Urothelium cell line (cell line): ENCODE measurements at regions not wholly inside any gene's neighbourhood (a gene's known extent, or its start where the extent isn't known, plus 50 kb on each side); places are given as distances from the start of the nearest gene placed in this dataset.
A peak's percentile ranks its signal among the peaks of the same experiment; 100 is the strongest.

Experiments used
- DNase-seq: peaks from one replicate; pipeline ENCODE4 v3.0.0; 2011; ENCODE audit warnings: low spot score, mixed read lengths
- FAIRE-seq: peaks from 2 replicates; lab custom pipeline; 2011; peaks lifted over from hg19 to GRCh38; lab: Jason Lieb, UNC

DNA sequence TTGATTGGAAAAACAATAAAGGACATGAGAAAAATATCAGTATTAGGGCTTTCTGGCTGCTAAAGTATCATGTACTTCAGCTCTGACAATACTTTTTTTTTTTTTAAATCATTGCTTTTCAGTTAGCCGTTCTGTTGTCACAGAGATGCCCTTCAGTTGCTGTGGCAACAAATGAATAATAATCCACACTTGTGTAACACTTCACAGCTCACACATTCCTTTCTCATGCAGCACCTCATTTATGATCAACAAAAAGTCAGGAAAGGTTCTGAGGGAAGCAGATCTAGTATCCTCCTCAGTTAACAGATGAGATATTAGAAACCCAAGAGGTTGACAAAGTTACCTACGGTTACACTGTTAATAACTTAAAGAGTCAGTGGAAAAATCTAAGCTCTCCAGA, 444.2 kb upstream of the SLIT2 start:
- DNase-seq, result peak; percentile 6
- FAIRE-seq, result no peak

DNA sequence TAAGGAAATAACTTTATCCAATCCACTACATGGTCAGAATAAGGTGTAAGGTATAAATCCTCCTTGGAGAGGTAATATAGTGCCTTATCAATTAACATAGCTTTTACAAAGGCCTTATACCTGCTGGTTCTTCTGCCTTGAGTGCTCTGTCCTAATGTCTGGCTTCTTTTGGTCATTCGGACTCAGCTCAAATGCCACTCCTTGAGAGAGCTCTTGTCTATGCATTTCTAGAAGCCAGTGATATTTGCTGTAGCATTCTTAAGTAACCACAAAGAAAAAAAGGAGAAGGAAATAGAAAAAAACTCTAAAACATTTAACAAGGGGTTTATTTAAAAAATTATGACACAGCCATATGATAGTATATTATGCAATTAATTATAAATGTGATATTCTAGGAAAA, 444.8 kb upstream of the SLIT2 start:
- FAIRE-seq (no peak), DNase-seq (no peak)

DNA sequence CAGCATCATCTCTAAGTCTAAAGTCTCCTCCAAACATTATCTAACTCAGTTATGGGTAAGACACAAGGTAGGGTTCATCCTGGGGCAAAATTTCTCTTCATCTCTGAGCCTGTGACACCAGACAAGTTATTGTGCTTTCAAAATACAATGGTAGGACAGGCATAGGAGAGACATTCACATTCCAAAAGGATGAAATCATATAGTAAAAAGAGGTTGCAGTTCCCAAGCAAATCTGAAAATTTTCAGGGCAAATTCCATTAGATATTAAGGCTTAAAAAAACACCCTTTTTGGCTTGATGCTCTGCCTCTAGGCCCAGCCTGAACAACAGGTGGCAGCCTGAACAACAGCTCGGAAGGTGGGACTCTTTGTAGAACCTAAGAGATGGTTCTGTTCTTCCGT, 448.3 kb upstream of the SLIT2 start:
- no peak for FAIRE-seq
- DNase-seq, result peak; percentile 4

DNA sequence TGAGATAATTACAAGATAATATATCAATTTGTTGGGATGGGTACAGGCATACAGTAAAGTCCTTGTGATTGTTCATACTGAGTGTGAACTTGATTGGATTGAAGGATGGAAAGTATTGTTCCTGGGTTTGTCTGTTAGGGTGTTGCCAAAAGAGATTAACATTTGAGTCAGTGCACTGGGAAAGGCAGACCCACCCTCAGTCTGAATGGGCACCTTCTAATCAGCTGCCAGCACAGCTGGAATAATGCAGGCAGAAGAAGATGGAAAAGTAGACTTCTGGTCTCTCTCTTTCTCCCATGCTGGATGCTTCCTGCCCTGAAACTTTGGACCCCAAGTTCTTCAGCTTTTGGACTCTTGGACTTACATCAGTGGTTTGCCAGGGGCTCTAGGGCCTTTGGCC, 457.9 kb upstream of the SLIT2 start:
- DNase-seq (no peak), FAIRE-seq (no peak)

DNA sequence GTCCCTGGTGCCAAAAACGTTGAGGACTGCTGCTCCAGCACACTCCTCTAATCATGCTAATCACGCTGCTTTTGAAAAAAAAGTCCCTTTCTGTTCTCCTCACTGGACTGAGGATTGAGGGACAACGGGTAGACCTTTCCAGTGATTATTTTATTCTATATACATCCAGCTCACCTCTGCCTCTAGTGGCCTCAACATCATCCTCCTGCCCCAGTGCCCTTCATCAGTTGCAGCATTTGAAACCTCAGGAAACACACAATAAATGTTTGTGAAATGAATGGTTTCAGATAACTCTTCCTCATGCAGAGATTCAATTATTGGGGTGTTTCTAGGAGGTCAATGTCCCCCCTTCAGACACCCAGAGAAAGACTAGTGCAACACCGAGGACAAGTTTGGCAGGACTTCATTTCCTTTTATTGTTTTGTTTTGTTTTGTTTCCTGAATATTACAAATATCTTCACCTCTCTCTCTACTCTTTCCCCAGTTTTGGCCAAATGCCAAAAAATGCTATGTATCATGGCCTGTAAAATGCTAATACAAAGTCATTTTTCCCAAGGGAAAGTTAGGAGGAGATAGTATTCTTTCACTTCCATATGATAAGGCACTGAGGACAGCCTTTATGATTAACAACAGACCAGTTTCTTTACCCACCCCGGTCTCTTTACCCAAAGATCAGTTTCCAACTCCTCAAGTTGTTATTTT, 460.1 kb upstream of the SLIT2 start:
- no peak for FAIRE-seq
- DNase-seq, result no peak

DNA sequence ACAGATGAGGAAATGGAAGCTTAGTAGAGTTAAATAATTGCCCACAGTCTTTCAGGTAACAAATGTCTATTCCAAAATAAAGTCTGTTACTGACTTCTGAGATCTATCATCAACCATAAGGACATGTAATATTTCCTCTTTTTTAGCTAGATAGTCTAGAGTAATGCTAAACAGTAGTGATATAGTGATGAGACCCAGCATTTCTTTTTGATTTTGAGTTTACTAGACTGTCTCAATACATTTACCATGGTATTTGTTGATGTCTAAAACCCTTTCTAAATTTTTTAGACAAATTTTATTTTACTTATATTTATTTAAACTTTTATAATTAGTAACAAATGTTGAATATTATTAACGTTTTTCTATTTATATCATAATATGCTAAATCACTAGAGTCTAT, 465.1 kb upstream of the SLIT2 start:
- FAIRE-seq (no peak), DNase-seq (no peak)

DNA sequence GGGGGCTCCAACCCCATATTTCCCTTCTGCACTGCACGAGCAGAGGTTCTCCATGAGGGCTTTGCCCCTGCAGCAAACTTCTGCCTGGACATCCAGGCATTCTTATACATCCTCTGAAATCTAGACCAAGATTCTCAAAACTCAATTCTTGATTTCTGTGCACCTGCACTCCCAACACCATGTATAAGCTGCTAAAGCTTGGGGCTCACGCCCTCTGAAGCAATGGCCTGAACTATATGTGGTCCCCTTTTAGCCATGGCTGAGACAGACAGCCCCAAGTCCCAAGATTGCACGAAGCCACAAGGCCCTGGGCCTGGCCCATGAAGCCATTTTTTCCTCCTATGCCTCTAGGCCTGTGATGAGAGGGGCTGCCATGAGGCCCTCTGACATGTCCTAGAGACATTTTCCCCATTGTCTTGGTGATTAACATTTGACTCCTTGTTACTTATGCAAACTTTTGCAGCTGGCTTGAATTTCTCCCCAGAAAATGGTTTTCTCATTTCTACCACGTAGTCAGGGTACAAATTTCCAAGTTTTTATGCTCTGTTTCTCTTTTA, 468.0 kb upstream of the SLIT2 start:
- DNase-seq (no peak), FAIRE-seq (no peak)

DNA sequence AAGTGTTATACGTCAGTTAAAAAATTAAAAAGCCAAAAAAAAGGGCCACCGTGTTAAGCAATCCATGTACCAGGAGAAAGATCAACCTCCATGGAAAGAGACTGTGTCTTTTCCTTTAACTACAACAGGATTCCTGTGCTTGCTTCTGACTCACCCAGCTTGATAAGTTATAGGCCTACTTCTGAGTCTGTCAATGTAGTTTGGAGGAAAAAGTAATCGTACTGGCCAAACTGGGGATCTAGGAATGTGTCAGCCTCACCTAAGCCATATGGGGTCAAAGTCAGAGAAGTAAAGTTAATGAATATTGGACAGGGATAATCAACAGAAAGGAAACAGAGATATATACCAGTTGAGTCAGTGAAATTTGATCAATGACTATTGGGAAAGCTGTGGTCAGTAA, 470.8 kb upstream of the SLIT2 start:
- FAIRE-seq (no peak), DNase-seq (no peak)

DNA sequence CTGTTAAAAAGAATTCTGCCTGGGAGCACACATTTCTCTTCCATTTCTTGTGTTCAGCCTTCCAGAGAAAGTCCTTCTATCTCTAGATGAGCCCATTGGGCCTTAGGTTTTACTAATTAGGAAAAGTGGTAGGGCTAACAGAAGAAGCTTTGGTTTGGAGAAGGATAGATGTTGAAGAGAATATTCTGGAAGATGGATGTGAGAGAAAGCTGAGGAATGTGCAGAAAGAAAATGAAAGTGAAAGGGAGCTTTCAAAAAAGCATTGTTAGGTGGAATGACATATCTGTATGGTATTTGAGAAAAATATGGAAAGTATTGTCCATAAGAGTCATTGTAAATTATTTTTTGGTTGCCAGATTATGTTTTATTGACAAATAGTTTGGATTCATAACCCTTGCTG, 474.8 kb upstream of the SLIT2 start:
- FAIRE-seq (no peak), DNase-seq (no peak)

DNA sequence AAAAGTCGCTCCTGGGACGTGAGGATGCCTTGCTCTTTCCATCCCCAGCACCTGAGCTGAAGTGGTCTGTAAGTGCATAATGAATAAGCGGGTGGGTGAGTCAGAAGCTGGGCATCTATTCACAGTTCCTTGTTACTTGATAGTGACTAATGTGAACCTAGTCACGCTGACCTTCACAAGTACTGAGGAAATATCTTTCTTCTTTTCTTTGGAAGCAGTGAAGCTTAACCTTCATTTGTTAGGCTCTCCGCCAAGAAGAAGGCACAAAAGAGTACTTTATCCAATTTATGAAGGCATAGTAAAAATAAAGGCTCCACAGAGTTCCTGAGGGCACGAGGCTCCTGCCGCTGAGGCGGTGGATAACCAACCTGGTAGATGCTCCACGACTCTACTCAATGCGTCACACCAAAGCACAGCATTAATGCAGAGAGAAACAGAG, 475.7 kb upstream of the SLIT2 start:
- FAIRE-seq (no peak), DNase-seq (peak; percentile 71)

DNA sequence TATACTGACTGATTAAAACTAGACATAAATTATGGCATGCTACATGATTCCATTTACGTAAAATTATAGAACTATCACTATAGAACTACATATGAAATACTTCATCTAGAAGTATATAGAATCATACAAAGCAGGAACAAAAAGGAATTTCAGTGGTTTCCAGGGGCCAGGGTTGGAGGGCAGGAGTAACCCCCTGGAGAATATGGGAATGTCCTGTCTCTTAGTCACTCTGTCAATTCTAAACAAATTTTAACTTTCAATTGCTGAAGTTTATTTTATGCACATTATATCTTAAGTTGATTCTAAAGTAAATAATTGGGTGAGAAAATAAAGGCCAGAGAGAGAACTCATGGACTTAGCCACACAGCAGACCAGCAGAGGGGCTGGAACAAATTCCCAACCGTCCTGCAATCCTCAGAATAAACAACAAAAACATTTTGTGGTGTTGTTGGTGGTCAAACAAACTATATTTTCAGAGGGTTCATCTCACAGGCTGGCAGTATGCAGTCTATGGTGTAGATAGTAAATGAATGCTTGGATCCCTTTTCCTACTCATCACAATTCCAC, 476.9 kb upstream of the SLIT2 start:
- FAIRE-seq (no peak), DNase-seq (no peak)

DNA sequence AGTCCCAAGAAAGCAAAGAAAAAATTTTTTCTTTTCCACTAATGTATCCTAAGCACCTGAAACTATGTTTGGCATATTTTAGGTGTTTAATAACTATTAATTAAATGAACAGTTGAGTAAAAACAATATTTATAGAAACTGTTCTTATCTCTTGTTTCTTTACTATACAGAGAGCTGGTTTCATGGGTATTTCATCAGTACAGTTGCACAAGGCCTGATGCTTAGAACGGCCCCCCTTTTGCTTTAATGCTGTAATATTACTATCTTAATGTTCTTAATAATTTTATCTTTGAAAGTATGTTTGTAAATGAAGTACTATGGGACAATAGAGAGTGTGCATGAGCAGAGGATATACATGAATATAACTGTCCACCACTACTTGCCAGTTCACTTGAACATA, 479.1 kb upstream of the SLIT2 start:
- DNase-seq (no peak), FAIRE-seq (no peak)

DNA sequence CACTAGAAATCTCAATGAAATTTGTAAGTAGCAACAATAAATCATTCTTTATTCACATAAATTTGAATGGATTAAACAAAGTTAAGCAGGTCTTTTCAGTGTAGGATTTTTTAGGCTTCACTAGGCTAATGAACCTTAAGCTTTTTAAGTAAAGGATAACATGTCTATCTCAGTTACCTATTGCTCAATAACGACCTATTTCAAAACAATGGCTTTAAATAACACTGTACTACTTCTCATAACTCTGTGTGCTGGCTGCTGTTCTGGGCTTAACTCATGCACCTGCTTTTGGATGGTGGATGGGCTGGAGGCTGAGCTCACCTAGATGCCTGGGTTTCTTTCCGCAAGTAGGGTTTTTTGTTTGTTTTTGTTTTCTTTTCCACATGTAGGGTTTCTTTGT, 495.0 kb upstream of the SLIT2 start:
- FAIRE-seq (no peak), DNase-seq (no peak)

DNA sequence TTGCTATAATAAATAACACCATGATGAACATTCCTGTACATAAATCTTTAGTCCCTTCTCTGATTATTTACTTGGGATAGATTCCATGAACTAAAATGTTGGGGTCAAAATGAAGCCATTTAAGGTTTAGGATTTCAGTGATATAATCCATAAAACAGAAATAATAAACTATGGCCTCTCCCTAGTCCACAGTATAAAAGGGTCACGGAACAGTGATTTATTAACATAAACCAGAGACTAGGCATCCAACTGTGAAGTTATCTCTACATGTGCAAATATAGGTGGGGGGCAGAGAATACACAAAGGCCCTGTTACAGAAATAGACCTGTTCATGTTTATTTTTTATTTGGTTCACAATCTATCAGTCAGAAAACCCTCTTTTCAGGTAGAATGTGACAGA, 499.1 kb upstream of the SLIT2 start:
- no peak for FAIRE-seq
- DNase-seq, result no peak

DNA sequence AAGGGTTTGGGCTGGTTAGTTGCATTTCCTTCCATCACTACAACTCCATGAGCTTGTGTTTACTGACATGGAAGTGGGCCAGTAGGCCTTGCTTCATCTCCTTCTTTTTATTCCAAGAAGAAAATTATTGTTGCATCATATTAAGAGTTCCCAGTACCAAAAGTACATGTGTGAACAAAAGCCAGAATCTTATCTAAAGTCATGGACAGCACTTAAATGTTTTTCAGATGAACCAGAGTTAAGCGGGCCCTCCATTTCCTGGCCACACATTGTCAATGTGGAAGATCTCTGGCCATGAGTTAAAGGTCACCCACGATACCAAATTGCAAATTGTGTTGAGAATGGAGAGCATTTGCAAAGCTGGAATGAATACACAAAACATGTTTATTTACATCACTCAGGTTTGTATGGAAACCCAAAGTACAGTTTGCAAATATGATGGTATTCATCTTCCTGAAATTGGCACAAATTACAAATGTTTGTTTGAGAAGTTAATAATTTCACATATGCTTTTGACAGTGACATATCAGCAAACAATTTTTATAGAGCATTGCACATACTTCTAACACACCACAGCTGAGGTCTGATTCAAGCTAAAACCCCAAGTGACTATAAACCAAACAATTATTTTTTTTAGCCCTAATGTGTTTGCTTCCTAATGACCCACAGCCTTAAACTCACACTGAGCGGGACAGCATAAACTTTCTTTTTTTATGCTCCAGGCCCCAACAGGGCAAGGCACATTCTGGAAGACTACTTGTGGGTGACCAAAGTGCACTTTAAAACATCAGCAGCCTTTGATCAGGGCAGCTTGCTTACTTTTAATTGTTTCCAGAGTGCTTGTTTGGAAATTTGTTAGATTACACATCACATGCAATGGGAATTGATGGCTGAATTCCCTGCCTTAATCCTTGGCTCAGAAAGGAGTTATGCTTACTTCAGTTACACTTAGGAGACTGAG, 502.9 kb upstream of the SLIT2 start:
- FAIRE-seq, result no peak

DNA sequence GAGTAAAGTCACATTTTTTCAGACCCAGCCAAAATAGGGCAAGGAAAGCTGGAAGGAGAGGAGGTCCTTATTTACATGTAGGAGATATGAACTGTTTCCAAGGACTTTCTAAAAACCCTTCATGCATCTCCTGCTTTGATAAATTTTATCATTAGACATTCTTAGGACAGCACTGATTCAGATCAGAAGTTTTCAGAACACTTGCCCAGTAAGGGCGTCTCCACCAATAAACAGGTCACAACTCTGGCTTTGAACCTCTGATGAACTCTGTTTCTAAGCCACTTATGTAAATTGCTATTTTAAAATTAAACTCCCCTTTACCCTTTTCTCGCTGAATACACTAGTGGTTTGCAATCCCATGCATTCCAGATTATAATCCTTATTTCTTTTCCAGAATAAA, 505.3 kb upstream of the SLIT2 start:
- FAIRE-seq (no peak), DNase-seq (no peak)

More for the DNA sequence above, 502.9 kb upstream of the SLIT2 start:
- DNase-seq, result no peak

DNA sequence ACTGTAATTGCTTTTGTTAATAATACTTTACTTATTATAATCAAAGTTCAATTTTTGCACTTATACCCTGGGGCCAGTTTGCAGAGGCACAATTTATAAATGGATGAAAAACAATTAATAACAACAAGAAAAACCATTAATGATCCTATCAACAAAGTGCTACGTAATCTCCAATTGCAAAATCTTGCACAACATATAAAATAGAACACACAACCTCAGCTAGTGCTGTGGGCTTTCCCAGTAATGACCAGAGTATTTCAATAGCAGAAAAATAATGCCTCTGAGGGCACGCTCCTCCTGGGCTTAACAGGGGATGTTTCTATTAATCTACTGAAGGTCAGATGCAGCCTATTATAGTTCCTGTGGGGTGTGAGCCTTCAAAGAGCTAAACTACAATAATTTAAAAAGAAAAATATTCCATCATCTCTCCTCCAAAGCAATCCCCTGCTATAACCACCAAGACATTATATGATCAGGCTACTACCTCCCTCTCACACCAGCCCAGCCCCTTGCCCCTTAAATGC, 508.5 kb upstream of the SLIT2 start:
- no peak for FAIRE-seq
- DNase-seq, result no peak

DNA sequence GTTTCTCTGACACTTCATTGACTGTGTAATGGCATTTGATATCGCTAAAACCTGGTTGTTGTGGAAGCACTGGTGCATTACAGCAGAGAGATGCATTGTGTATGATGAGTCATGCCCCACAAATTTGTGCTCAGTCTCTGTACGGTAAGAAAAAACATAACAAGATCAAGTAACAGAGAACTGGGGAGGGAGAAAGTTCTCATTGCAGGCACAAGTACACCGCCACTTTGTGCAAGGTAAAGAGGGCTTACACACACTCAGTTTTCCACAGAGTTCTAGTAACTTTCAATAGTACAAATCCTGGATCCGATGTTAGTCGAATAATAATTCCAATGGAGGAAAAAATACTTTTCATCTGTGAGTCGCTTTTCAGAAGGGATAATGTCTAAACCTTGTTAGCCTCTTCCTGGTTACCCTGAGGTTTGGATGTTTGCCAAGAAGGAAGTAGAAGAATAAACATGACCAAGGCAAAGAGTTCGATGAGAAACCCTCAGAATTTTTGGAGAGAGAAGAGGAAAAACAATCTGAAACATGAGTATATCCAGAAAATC, 512.5 kb upstream of the SLIT2 start:
- DNase-seq, result peak; percentile 63
- peak; percentile 9 for FAIRE-seq

DNA sequence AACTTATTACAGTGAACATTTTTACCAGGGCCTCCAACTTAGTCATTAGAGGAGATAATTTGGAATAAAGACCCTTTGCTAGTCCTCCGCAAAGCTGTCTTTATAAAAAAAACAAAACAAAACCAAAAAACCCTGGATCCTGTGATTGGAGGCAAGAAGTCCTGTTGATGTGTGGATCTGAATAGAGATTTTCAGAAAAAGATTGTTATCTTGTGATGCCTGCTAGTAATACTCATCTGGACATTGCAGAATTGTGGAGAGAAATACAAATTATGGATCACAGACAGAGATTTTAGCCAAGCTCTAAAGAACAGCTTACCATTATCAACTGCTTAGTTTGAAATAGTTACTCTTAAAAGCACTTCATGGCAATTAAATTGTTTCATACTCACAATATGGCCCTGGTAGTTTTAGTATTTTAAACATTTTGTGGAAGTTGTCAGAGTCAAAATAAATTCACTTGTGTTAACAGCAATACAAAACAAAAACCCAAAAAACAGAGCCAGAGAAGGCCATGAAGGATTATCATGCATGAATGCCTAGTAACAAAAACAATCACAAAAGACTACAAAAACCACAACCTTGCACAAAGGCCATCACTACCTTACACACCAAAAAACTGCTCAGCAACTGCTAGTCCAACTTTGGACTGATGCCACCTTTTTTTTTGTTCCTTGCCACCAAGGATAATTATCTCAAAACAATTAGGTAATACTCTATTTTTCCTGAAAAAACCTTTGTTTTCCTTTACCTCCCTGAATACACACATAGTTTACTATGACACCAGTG, 514.5 kb upstream of the SLIT2 start:
- DNase-seq (no peak), FAIRE-seq (no peak)

DNA sequence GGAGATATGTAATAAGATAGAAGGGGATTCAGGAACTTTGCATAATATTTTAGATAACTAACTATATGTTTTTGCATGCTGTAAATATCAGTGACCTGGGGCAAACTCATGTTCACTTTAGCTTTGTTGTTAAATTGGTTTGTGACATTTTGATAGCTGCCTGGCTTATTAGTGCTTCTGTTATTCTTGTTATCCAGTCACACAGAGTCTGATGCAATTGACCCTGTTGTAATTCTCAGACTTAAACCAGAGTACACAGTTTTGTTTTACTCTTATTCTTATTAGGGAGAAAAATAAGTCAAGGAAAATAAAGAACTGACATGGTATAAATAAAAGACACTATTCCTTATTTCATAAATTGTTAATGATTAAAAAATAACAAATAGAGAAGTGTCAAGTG, 516.7 kb upstream of the SLIT2 start:
- no peak for DNase-seq

More for the DNA sequence above, 516.7 kb upstream of the SLIT2 start:
- FAIRE-seq, result no peak
